T-cell (primary cell): ENCODE measurements at regions not wholly inside any gene's neighbourhood (a gene's known extent, or its start where the extent isn't known, plus 50 kb on each side); places are given as distances from the start of the nearest gene placed in this dataset.

ENCODE experiments used
- ATAC-seq, 4 experiments: fragments of 200-7000 bp in 3 of 4; fragments of 150-1000 bp in 1 of 4; cut with Tn5 transposase; replicated peaks in 1 of 4; 1 replicate in 3 of 4; 2 replicates in 1 of 4; pipeline ENCODE4 v1.10.0; 2021; ENCODE audit warnings: moderate library complexity in 3 of 4, mild to moderate bottlenecking in 2 of 4, moderate number of reproducible peaks in 1 of 4
- CTCF ChIA-PET, 2 donors: fragments of 300-600 bp; sonication (Branson Sonifier 250); formaldehyde crosslinking; loops; one replicate each; lab custom pipeline; 2022; ENCODE audit warnings: antibody characterized with exemption in 2 of 2; lab: Charles Lee
- POLR2A ChIA-PET, 2 donors: fragments of 300-600 bp; sonication (Branson Sonifier 250); formaldehyde crosslinking; loops; one replicate each; lab custom pipeline; 2022; ENCODE audit warnings: antibody characterized with exemption in 2 of 2; lab: Charles Lee
- DNase-seq, 35 experiments: peaks; one replicate each; pipeline versions ENCODE4 v3.0.0 to v3.0.0-alpha.2; 2013 to 2023
- H3K27ac ChIP-seq: one replicate; pipeline ENCODE4 v1.5.1; 2013; ENCODE audit warnings: low read length
- H3K27me3 ChIP-seq, 2 experiments: replicated peaks in 1 of 2; 1 replicate in 1 of 2; 2 replicates in 1 of 2; pipeline versions ENCODE4 v1.6.1 to v1.7.0; 2013; ENCODE audit warnings: low read length in 1 of 2, mixed read lengths in 1 of 2; ENCODE audit not compliant: control insufficient read depth in 2 of 2, insufficient read depth in 2 of 2; ENCODE audit errors: extremely low read depth in 1 of 2
- H3K36me3 ChIP-seq, 2 donors: 1 replicate in 1 of 2; 2 replicates in 1 of 2; pipeline versions ENCODE4 v1.6.1 to v1.7.0; 2013; ENCODE audit warnings: low read length in 1 of 2; ENCODE audit not compliant: control insufficient read depth in 2 of 2, insufficient read depth in 1 of 2; ENCODE audit errors: extremely low read depth in 1 of 2
- H3K4me1 ChIP-seq, 2 experiments: 1 replicate in 1 of 2; 2 replicates in 1 of 2; pipeline versions ENCODE4 v1.6.1 to v1.7.0; 2013; ENCODE audit warnings: low read length in 2 of 2, mixed read lengths in 1 of 2; ENCODE audit not compliant: insufficient read depth in 2 of 2, control insufficient read depth in 1 of 2; ENCODE audit errors: extremely low read depth in 1 of 2
- H3K4me3 ChIP-seq, 2 donors: 1 replicate in 1 of 2; 2 replicates in 1 of 2; pipeline versions ENCODE4 v1.5.1 to v1.7.0; 2013; ENCODE audit warnings: mild to moderate bottlenecking in 2 of 2, low read length in 1 of 2, moderate library complexity in 1 of 2; ENCODE audit not compliant: control insufficient read depth in 1 of 2; ENCODE audit errors: extremely low read depth in 1 of 2
- H3K9me3 ChIP-seq: 2 replicates; pipeline ENCODE4 v1.7.0; 2013
- H3K27ac Mint-ChIP-seq, 2 donors: one replicate each; pipeline ENCODE4 v1.8.0; 2020 to 2021; ENCODE audit warnings: mild to moderate bottlenecking in 2 of 2, mixed read lengths in 2 of 2
- H3K27me3 Mint-ChIP-seq, 2 donors: one replicate each; pipeline ENCODE4 v1.8.0; 2021 to 2022; ENCODE audit warnings: mixed read lengths in 2 of 2
- H3K36me3 Mint-ChIP-seq: one replicate; pipeline ENCODE4 v1.8.0; 2021; ENCODE audit warnings: mixed read lengths
- H3K4me1 Mint-ChIP-seq, 3 donors: one replicate each; pipeline ENCODE4 v1.8.0; 2020 to 2022; ENCODE audit warnings: mixed read lengths in 3 of 3, mild to moderate bottlenecking in 1 of 3
- H3K4me3 Mint-ChIP-seq, 3 donors: one replicate each; pipeline ENCODE4 v1.8.0; 2020 to 2022; ENCODE audit warnings: mild to moderate bottlenecking in 3 of 3, mixed read lengths in 3 of 3, moderate library complexity in 3 of 3
- H3K9me3 Mint-ChIP-seq, 3 donors: one replicate each; pipeline ENCODE4 v1.8.0; 2020 to 2022; ENCODE audit warnings: mixed read lengths in 3 of 3
- WGBS: methylation state at CpG from one replicate; pipeline ENCODE4 v1.1.5; 2013; ENCODE audit warnings: missing lambda C conversion rate; ENCODE audit not compliant: insufficient coverage; 5-methylcytosine and 5-hydroxymethylcytosine counted together

DNA sequence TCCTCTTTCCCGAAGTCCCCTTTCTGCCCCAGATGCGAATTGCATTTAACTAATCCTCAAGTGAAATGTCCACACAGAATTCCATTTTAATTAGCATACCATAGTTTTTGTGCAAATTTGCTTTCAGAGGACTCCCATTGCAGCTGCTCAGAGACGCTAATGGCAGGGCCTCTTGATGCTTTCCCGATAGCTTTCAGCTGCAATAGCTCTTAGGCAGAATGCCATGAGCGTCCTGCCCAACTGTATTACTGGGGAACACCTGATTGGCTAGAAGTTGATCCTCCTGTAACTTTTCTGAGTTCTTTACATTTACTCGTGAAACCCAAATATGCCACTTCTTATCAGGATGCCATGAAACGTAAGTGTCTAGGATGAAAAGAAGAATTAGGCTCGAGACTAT is 203.0 kb downstream of the UTP18 start:
- DNase-seq, result no peak
- POLR2A ChIA-PET, result interaction anchor here in 1 of 2 donors (0.5 kb wide), 1 partner anchor 190 kb away, joined by 5 read pairs; no protein-coding TSS in a partner anchor
- H3K27me3 Mint-ChIP-seq, result no peaks in the 10 kb centered on the region
- no peaks in the 10 kb centered on the region for H3K36me3 Mint-ChIP-seq
- ATAC-seq, result no peak
- H3K4me1 ChIP-seq, result peaks cover 0 to 3% of the 10 kb centered on the region in 2 experiments
- H3K4me3 Mint-ChIP-seq, result no peak overlapping the region
- H3K27ac Mint-ChIP-seq, result no peak overlapping the region
- no peaks in the 10 kb centered on the region for H3K9me3 Mint-ChIP-seq
- no peaks in the 10 kb centered on the region for H3K36me3 ChIP-seq
- WGBS, result 82% methylated on average over 5 of the region's 8 CpGs
- peaks cover 0 to 5% of the 10 kb centered on the region in 2 experiments for H3K27me3 ChIP-seq
- no peak overlapping the region for H3K4me3 ChIP-seq
- CTCF ChIA-PET, result interaction anchor here (0.6 to 1.2 kb wide), 3 partner anchors 27 to 92 kb away, joined by 3 to 4 read pairs (median 3); no protein-coding TSS in a partner anchor
- H3K4me1 Mint-ChIP-seq, result no peaks in the 10 kb centered on the region
- H3K9me3 ChIP-seq, result no peaks in the 10 kb centered on the region
- no peak overlapping the region for H3K27ac ChIP-seq

DNA sequence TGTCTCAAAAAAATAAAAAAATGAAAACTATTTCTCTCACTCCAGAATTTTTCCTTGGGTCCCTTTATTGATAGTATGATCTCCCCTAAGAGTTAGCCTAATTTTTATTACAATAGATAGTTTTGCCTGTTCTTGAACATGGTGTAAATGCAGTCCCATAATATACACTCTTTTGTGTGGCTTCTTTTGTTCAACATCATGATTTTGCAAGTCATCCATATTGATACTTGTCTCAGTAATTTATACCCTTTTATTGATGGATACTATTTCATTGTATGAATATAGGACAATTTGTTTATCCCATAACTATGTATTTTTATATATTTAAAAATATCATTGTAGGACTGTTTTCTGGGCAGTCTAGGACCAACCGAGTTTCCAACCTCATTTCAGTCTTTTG is 207.0 kb downstream of the UTP18 start:
- H3K4me1 Mint-ChIP-seq, result peaks cover 0 to under 1% (median 0%) of the 10 kb centered on the region in 3 donors
- no peaks in the 10 kb centered on the region for H3K36me3 Mint-ChIP-seq
- H3K4me1 ChIP-seq, result no peaks in the 10 kb centered on the region
- CTCF ChIA-PET, result no interaction called here
- no peak overlapping the region for H3K4me3 ChIP-seq
- H3K27me3 ChIP-seq, result peaks cover 0 to 2% of the 10 kb centered on the region in 2 experiments
- no peaks in the 10 kb centered on the region for H3K36me3 ChIP-seq
- no CpG with 5 or more reads among the region's 1 CpG for WGBS
- no peak overlapping the region for H3K27ac Mint-ChIP-seq
- DNase-seq (no peak), ATAC-seq (no peak)
- H3K9me3 Mint-ChIP-seq, result no peaks in the 10 kb centered on the region
- H3K27ac ChIP-seq, result no peak overlapping the region
- no peak overlapping the region for H3K4me3 Mint-ChIP-seq
- H3K9me3 ChIP-seq, result no peaks in the 10 kb centered on the region
- H3K27me3 Mint-ChIP-seq, result no peaks in the 10 kb centered on the region
- POLR2A ChIA-PET, result no interaction called here

DNA sequence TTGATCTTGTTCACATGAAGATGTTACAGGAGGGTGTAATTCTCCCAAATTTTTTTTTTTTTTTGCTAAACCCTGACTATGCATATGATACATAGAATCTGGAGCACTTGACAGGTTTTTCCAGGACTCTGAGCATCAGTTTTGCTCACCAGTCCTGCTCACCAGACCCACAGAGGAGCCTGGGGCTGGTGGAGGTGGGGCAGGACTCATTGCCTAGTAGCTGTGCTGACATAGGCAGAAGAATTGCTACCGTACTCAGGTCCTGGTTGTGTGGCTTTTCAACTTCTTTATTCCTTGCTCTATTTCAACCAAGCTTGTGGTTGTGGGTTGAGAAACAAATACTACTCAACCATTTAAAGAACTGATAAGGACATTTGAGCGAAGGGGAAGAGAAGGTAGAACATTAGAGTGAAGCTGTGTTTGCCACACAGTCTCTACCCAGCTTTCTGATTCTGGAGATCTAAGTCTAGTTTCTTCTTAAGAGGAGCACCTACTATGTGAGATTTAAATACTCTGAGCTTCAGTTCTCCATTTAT is 212.4 kb downstream of the UTP18 start:
- no peak overlapping the region for H3K4me3 ChIP-seq

DNA sequence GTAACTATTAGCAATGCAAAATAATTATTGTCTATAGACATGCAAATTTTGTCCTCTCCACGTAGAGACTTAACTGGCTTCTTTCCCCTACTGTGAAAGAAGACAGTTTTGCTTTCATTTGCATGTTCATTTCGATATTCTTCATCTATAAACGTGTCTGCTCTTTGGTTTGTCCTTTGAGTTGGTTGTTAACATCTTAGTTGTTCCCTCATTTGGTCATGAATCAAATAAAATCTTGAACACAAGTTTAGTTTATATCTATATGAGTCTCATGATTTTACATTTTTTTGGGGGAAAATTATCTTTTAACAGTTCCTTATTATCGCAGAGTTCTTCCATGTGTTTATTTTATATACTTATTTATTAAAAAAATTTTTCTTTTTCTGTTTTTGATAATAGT is 214.4 kb downstream of the UTP18 start:
- H3K27ac ChIP-seq, result no peak overlapping the region
- Mint-ChIP-seq H3K36me3 (no peaks in the 10 kb centered on the region), H3K4me1 (peaks cover 0 to 6% (median 4%) of the 10 kb centered on the region in 3 donors), H3K27me3 (peaks cover 4 to 5% of the 10 kb centered on the region in 2 donors), H3K27ac (no peak overlapping the region), H3K9me3 (no peaks in the 10 kb centered on the region), H3K4me3 (no peak overlapping the region)
- CTCF ChIA-PET, result no interaction called here
- H3K36me3 ChIP-seq, result no peaks in the 10 kb centered on the region
- DNase-seq (no peak), ATAC-seq (no peak)
- no CpG with 5 or more reads among the region's 4 CpGs for WGBS
- H3K27me3 ChIP-seq, result peaks cover 0 to 2% of the 10 kb centered on the region in 2 experiments
- no peak overlapping the region for H3K4me3 ChIP-seq
- no peaks in the 10 kb centered on the region for H3K9me3 ChIP-seq
- POLR2A ChIA-PET, result no interaction called here
- peaks cover 0 to 8% of the 10 kb centered on the region in 2 experiments for H3K4me1 ChIP-seq

More for the DNA sequence above, 212.4 kb downstream of the UTP18 start:
- ChIA-PET CTCF (interaction anchor here (1.2 to 1.8 kb wide), 2 partner anchors 11 kb away, joined by 4 read pairs; no protein-coding TSS in a partner anchor), POLR2A (no interaction called here)
- DNase-seq, result peak in 1 of 35 experiments; percentile 7
- no CpG with 5 or more reads among the region's 2 CpGs for WGBS
- peaks cover 0 to 8% of the 10 kb centered on the region in 2 experiments for H3K4me1 ChIP-seq
- no peak overlapping the region for H3K4me3 Mint-ChIP-seq
- H3K36me3 ChIP-seq, result no peaks in the 10 kb centered on the region
- no peak for ATAC-seq
- peaks cover 0 to 2% of the 10 kb centered on the region in 2 experiments for H3K27me3 ChIP-seq
- H3K27ac ChIP-seq, result no peak overlapping the region
- H3K9me3 Mint-ChIP-seq, result no peaks in the 10 kb centered on the region
- no peaks in the 10 kb centered on the region for H3K9me3 ChIP-seq
- no peaks in the 10 kb centered on the region for H3K27me3 Mint-ChIP-seq
- peaks cover 0 to 6% (median 4%) of the 10 kb centered on the region in 3 donors for H3K4me1 Mint-ChIP-seq
- H3K27ac Mint-ChIP-seq, result no peak overlapping the region
- H3K36me3 Mint-ChIP-seq, result no peaks in the 10 kb centered on the region

DNA sequence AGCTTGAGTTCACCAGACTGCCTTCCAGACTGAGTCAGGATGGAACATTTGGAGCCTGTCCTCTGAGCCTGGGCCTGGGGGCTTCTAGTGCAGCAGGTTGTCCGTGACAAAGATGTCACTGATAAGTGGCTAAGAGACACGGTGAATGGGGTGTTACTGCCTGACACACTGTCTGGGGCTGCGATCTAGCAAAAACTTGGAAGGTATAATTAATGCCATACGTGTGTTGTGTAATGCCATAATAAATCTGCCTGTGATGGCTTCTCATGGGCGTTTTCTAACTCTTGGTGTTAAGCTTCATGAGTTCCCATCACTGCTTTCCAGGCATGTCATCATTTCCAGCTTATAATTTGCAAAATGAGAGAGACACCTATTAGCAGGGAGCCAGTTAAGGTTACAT is 215.4 kb downstream of the UTP18 start:
- no peak overlapping the region for H3K27ac Mint-ChIP-seq
- peaks cover 4% of the 10 kb centered on the region for H3K36me3 Mint-ChIP-seq
- 59% methylated on average over 4 of the region's 5 CpGs for WGBS
- ATAC-seq (no peak), DNase-seq (no peak)
- H3K9me3 Mint-ChIP-seq, result peaks cover 0 to 6% (median 5%) of the 10 kb centered on the region in 3 donors
- Histone ChIP-seq H3K4me3 (no peak overlapping the region), H3K36me3 (no peaks in the 10 kb centered on the region), H3K27me3 (peaks cover 0 to 2% of the 10 kb centered on the region in 2 experiments), H3K9me3 (no peaks in the 10 kb centered on the region), H3K27ac (no peak overlapping the region), H3K4me1 (peaks cover 0 to 8% of the 10 kb centered on the region in 2 experiments)
- H3K27me3 Mint-ChIP-seq, result peaks cover 4 to 5% of the 10 kb centered on the region in 2 donors
- H3K4me1 Mint-ChIP-seq, result peaks cover 0 to 6% (median 4%) of the 10 kb centered on the region in 3 donors
- ChIA-PET POLR2A (no interaction called here), CTCF (no interaction called here)
- H3K4me3 Mint-ChIP-seq, result no peak overlapping the region

DNA sequence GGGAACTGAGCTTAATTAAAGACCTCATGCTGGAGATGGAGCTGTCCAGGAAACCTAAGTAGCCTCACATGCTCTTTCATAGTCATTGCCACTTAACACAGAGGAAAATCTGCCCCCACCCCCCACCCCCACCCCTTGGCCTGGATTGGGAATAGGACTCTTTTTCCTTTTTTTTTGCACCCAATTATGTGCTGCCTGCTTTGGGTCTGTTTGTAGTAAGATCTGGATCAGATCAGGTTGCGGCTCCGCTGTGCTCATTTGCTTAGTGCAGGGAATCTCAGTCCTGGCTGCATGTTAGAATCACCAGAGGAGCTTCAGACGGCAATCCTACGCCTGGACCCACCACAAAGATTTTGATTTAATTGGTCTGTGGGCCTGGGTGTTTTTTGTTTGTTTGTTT is 219.0 kb downstream of the UTP18 start:
- ChIA-PET POLR2A (no interaction called here), CTCF (no interaction called here)
- no peaks in the 10 kb centered on the region for H3K9me3 ChIP-seq
- Mint-ChIP-seq H3K27me3 (peaks cover 4 to 5% of the 10 kb centered on the region in 2 donors), H3K4me1 (no peaks in the 10 kb centered on the region), H3K27ac (no peak overlapping the region), H3K36me3 (peaks cover 4% of the 10 kb centered on the region), H3K9me3 (peaks cover 0 to 19% (median 16%) of the 10 kb centered on the region in 3 donors), H3K4me3 (no peak overlapping the region)
- DNase-seq, result no peak
- no peaks in the 10 kb centered on the region for H3K36me3 ChIP-seq
- no peak overlapping the region for H3K27ac ChIP-seq
- WGBS, result 100% methylated on average over 2 of the region's 4 CpGs
- no peak for ATAC-seq
- H3K27me3 ChIP-seq, result peaks cover 0 to 2% of the 10 kb centered on the region in 2 experiments
- H3K4me1 ChIP-seq, result no peaks in the 10 kb centered on the region
- no peak overlapping the region for H3K4me3 ChIP-seq
